NOMO-1 treated with dmso at 0.1 percent for 144 hours (cell line): ENCODE measurements at regions not wholly inside any gene's neighbourhood (a gene's known extent, or its start where the extent isn't known, plus 50 kb on each side); places are given as distances from the start of the nearest gene placed in this dataset.

Source experiments
- DNase-seq: peaks from one replicate; lab custom pipeline; 2025; ENCODE audit not compliant: unreplicated experiment; lab: John Stamatoyannopoulos, UW

DNA sequence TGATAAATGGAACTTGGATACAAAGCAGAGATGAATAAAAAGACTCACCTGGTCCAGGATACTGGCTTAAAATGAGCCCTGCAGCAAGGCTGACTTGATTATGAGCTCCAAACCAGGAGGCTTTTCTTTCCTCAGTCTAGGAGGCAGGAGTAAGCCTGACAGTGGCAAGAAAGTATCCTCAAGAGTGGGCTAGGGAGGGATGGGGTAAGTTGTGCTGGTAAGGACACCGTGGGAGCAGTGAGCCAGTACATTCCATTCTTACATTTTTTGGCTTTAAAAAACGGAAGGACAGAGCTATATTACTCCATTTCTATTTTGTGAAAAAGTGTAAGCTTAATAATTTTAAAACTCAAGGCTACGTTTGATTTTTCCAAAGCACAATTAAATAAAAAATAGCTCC, 187.1 kb upstream of the DDI1 start:
- no peak for DNase-seq

DNA sequence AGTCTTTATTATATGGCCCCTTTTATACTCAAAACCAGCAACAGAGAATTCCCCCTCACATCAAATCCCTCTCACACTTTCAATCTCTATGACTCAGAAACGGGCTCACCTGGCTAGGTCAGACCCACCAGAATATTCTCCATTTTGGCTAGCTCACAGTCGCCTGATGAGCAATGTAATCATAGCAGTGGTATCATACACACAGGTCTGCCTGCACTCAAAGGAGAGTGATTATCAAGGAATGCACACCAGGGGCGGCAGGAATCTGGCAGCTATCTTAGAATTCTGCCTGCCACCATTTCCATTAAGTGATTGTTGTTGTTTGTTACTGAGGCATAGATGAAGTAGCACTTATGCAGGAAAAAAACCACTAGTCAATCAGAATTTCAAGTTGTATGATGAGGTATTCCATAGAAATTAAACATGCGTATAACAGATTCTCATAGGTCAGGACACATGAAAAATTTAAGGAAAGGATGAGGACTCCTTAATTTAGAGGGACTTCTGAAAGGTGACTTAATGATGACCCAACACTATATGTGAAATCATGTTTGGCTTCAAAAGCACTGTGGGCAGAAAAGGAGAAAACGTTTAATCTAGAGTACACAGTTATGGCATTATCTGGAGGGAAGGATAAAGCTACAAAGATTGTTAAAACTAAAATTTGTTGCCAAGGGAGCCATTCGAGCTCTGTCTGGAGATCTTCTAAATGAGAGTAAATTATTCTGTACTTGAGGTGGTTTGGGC, 185.8 kb upstream of the DDI1 start:
- DNase-seq, result no peak

GRCh38 chr11:103851166-103851651, 185.2 kb upstream of the DDI1 start:
- DNase-seq, result no peak
